ENCODE measurements at regions not wholly inside any gene's neighbourhood (a gene's known extent, or its start where the extent isn't known, plus 50 kb on each side); places are given as distances from the start of the nearest gene placed in this dataset.

DNA sequence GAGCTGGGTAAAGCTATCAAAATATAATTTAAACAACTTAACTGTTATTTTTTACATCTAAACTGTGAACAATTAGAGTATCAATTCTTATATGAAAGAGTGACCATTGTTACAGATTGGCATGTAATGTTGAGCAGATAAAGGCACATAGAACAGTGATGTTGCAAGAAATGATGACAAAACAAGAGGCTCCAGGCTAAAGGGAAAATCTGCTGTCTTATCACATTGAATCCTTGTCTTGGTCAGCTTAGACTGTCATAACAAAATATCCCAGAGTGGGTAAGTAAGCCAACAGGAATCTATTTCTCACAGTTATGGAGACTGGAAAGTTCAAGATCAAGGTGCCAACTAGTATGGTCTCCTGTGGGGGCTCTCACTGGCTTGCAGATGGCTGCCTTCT, 154.1 kb upstream of the PPP3CA start:
- H3K4me3 ChIP-seq (ENCODE audit: low read length): no peak overlapping the region
- TF ChIP-seq RAD21 (conservative IDR thresholded peaks at IDR 0.05): no peak
- no peak for TF ChIP-seq EP300 (conservative IDR thresholded peaks at IDR 0.05; ENCODE audit: poor library complexity, severe bottlenecking)
- no peak for TF ChIP-seq EZH2 (IDR thresholded peaks at IDR 0.05; ENCODE audit: borderline replicate concordance, insufficient read depth, low read length, poor library complexity, severe bottlenecking)
- TF ChIP-seq MXI1 (conservative IDR thresholded peaks at IDR 0.05; ENCODE audit: poor library complexity, severe bottlenecking): no peak
- TF ChIP-seq POLR2AphosphoS5 (IDR thresholded peaks at IDR 0.05): no peak
- TF ChIP-seq, protein P1, sequence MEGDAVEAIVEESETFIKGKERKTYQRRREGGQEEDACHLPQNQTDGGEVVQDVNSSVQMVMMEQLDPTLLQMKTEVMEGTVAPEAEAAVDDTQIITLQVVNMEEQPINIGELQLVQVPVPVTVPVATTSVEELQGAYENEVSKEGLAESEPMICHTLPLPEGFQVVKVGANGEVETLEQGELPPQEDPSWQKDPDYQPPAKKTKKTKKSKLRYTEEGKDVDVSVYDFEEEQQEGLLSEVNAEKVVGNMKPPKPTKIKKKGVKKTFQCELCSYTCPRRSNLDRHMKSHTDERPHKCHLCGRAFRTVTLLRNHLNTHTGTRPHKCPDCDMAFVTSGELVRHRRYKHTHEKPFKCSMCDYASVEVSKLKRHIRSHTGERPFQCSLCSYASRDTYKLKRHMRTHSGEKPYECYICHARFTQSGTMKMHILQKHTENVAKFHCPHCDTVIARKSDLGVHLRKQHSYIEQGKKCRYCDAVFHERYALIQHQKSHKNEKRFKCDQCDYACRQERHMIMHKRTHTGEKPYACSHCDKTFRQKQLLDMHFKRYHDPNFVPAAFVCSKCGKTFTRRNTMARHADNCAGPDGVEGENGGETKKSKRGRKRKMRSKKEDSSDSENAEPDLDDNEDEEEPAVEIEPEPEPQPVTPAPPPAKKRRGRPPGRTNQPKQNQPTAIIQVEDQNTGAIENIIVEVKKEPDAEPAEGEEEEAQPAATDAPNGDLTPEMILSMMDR (IDR thresholded peaks at IDR 0.05; ENCODE audit: poor library complexity, severe bottlenecking): no peak
- TF ChIP-seq, protein P2, sequence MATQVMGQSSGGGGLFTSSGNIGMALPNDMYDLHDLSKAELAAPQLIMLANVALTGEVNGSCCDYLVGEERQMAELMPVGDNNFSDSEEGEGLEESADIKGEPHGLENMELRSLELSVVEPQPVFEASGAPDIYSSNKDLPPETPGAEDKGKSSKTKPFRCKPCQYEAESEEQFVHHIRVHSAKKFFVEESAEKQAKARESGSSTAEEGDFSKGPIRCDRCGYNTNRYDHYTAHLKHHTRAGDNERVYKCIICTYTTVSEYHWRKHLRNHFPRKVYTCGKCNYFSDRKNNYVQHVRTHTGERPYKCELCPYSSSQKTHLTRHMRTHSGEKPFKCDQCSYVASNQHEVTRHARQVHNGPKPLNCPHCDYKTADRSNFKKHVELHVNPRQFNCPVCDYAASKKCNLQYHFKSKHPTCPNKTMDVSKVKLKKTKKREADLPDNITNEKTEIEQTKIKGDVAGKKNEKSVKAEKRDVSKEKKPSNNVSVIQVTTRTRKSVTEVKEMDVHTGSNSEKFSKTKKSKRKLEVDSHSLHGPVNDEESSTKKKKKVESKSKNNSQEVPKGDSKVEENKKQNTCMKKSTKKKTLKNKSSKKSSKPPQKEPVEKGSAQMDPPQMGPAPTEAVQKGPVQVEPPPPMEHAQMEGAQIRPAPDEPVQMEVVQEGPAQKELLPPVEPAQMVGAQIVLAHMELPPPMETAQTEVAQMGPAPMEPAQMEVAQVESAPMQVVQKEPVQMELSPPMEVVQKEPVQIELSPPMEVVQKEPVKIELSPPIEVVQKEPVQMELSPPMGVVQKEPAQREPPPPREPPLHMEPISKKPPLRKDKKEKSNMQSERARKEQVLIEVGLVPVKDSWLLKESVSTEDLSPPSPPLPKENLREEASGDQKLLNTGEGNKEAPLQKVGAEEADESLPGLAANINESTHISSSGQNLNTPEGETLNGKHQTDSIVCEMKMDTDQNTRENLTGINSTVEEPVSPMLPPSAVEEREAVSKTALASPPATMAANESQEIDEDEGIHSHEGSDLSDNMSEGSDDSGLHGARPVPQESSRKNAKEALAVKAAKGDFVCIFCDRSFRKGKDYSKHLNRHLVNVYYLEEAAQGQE (IDR thresholded peaks at IDR 0.05; ENCODE audit: borderline replicate concordance): no peak
- no peak for TF ChIP-seq TAF1 (IDR thresholded peaks at IDR 0.05; ENCODE audit: low read depth)
- no peak for TF ChIP-seq SMC3 (conservative IDR thresholded peaks at IDR 0.05; ENCODE audit: poor library complexity)
- H3K4me2 ChIP-seq (ENCODE audit: low read length): no peak overlapping the region
- no peaks in the 10 kb centered on the region for H3K9me3 ChIP-seq (ENCODE audit: low read length)
- H3K36me3 ChIP-seq (ENCODE audit: insufficient read depth, low read length): no peaks in the 10 kb centered on the region
- H3K27ac ChIP-seq (ENCODE audit: low read length): no peak overlapping the region
- H3F3A ChIP-seq (ENCODE audit: insufficient read depth, low read length, poor library complexity, severe bottlenecking): no peaks in the 10 kb centered on the region
- no peaks in the 10 kb centered on the region for H4K20me1 ChIP-seq (ENCODE audit: insufficient read depth)
- H3K79me2 ChIP-seq (replicated peaks; ENCODE audit: insufficient read depth, low read length): no peaks in the 10 kb centered on the region
- H3K27me3 ChIP-seq (ENCODE audit: insufficient read depth, low read depth, low read length): no peaks in the 10 kb centered on the region
- no peak overlapping the region for H3K9ac ChIP-seq (ENCODE audit: low read length)
- H3K9me2 ChIP-seq (ENCODE audit: insufficient read depth, low read length): no peaks in the 10 kb centered on the region
- no peak overlapping the region for H2AFZ ChIP-seq (ENCODE audit: low read depth, low read length)

DNA sequence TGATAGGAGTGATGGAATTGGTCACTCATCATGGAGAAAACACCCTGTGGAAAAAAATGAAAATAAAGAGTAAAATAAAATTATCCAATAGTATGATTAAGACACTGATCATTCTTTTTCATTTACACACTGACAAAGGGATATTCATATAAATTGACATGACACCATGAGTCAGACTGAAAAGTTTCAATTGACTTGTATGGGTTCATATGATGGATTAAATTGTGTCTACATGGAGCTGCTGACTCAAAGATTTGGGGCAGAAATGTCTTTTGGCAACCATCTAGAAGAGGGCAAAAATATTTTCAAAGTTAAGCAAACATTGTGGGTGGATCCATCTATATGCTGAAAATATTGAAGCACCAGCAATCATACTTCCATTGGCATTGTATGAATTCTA, 153.4 kb upstream of the PPP3CA start:
- Histone ChIP-seq H4K20me1 (ENCODE audit: insufficient read depth) (no peaks in the 10 kb centered on the region), H3K36me3 (ENCODE audit: insufficient read depth, low read length) (no peaks in the 10 kb centered on the region), H3K4me2 (ENCODE audit: low read length) (no peak overlapping the region), H3F3A (ENCODE audit: insufficient read depth, low read length, poor library complexity, severe bottlenecking) (no peaks in the 10 kb centered on the region), H3K9me3 (ENCODE audit: low read length) (no peaks in the 10 kb centered on the region), H3K9me2 (ENCODE audit: insufficient read depth, low read length) (no peaks in the 10 kb centered on the region), H3K27ac (ENCODE audit: low read length) (no peak overlapping the region), H3K4me3 (ENCODE audit: low read length) (no peak overlapping the region), H3K9ac (ENCODE audit: low read length) (no peak overlapping the region), H2AFZ (ENCODE audit: low read depth, low read length) (no peak overlapping the region), H3K79me2 (replicated peaks; ENCODE audit: insufficient read depth, low read length) (no peaks in the 10 kb centered on the region), H3K27me3 (ENCODE audit: insufficient read depth, low read depth, low read length) (no peaks in the 10 kb centered on the region)
- TF ChIP-seq RAD21 (conservative IDR thresholded peaks at IDR 0.05) (no peak), EZH2 (IDR thresholded peaks at IDR 0.05; ENCODE audit: borderline replicate concordance, insufficient read depth, low read length, poor library complexity, severe bottlenecking) (no peak), TAF1 (IDR thresholded peaks at IDR 0.05; ENCODE audit: low read depth) (no peak)
- TF ChIP-seq, protein P1 (IDR thresholded peaks at IDR 0.05; ENCODE audit: poor library complexity, severe bottlenecking): no peak
- TF ChIP-seq, protein P2 (IDR thresholded peaks at IDR 0.05; ENCODE audit: borderline replicate concordance): no peak
